ENCODE measurements at regions not wholly inside any gene's neighbourhood (a gene's known extent, or its start where the extent isn't known, plus 50 kb on each side); places are given as distances from the start of the nearest gene placed in this dataset.

GRCh38 chr6:141963543-141964295 is 169.0 kb upstream of the GJE1 start:
- Histone ChIP-seq H3K4me1 (ENCODE audit: low read length) (no peaks in the 10 kb centered on the region), H3K4me3 (ENCODE audit: low read length) (no peak overlapping the region), H3K9ac (ENCODE audit: low read length) (no peak overlapping the region), H3K27me3 (replicated peaks; ENCODE audit: insufficient read depth, low read length) (no peaks in the 10 kb centered on the region), H3F3A (ENCODE audit: insufficient read depth, low read length) (no peaks in the 10 kb centered on the region), H3K36me3 (replicated peaks; ENCODE audit: insufficient read depth, low read length) (no peaks in the 10 kb centered on the region), H3K27ac (ENCODE audit: low read length) (no peak overlapping the region), H3K9me3 (replicated peaks; ENCODE audit: insufficient read depth, low read length) (no peaks in the 10 kb centered on the region), H3K4me2 (ENCODE audit: low read depth, low read length) (no peak overlapping the region), H4K20me1 (ENCODE audit: insufficient read depth, low read length) (no peaks in the 10 kb centered on the region), H3K79me2 (ENCODE audit: low read length) (no peaks in the 10 kb centered on the region), H3K9me2 (replicated peaks; ENCODE audit: insufficient read depth, low read length) (no peaks in the 10 kb centered on the region), H2AFZ (ENCODE audit: low read length) (no peak overlapping the region)
- TF ChIP-seq, protein P1, sequence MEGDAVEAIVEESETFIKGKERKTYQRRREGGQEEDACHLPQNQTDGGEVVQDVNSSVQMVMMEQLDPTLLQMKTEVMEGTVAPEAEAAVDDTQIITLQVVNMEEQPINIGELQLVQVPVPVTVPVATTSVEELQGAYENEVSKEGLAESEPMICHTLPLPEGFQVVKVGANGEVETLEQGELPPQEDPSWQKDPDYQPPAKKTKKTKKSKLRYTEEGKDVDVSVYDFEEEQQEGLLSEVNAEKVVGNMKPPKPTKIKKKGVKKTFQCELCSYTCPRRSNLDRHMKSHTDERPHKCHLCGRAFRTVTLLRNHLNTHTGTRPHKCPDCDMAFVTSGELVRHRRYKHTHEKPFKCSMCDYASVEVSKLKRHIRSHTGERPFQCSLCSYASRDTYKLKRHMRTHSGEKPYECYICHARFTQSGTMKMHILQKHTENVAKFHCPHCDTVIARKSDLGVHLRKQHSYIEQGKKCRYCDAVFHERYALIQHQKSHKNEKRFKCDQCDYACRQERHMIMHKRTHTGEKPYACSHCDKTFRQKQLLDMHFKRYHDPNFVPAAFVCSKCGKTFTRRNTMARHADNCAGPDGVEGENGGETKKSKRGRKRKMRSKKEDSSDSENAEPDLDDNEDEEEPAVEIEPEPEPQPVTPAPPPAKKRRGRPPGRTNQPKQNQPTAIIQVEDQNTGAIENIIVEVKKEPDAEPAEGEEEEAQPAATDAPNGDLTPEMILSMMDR (IDR thresholded peaks at IDR 0.05; ENCODE audit: low read length) = no peak
- no peak for TF ChIP-seq EZH2 (optimal IDR thresholded peaks at IDR 0.05; ENCODE audit: low read depth, low read length)
- TF ChIP-seq EZH2phosphoT487 (IDR thresholded peaks at IDR 0.05; ENCODE audit: low read length) = no peak
- no peak for DNase-seq

DNA sequence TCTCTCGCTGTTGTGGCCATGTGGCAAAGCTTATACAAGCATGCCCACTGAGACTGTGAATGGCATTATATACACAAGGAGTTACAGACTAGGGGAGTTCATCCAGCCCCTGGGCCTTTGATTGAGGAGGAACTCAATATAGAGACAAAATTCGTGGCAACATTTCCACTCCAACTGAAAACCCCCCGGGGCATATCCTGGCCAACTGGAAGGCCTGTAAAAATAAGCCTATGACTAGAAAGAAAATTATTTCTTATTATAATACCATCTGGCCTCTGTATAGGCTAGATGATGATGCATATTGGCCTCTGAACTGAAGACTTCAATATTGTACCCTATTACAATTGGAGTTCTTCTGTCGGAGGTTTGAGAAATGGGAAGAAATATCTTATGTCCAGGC is 175.5 kb upstream of the GJE1 start:
- Histone ChIP-seq H4K20me1 (ENCODE audit: insufficient read depth, low read length) (no peaks in the 10 kb centered on the region), H3K79me2 (ENCODE audit: low read length) (no peaks in the 10 kb centered on the region), H3K9ac (ENCODE audit: low read length) (no peak overlapping the region), H3K27ac (ENCODE audit: low read length) (no peak overlapping the region), H3K4me1 (ENCODE audit: low read length) (no peaks in the 10 kb centered on the region), H3K9me3 (replicated peaks; ENCODE audit: insufficient read depth, low read length) (no peaks in the 10 kb centered on the region), H3K27me3 (replicated peaks; ENCODE audit: insufficient read depth, low read length) (no peaks in the 10 kb centered on the region), H3K4me3 (ENCODE audit: low read length) (no peak overlapping the region), H2AFZ (ENCODE audit: low read length) (no peak overlapping the region), H3K9me2 (replicated peaks; ENCODE audit: insufficient read depth, low read length) (no peaks in the 10 kb centered on the region), H3K36me3 (replicated peaks; ENCODE audit: insufficient read depth, low read length) (no peaks in the 10 kb centered on the region), H3K4me2 (ENCODE audit: low read depth, low read length) (no peak overlapping the region), H3F3A (ENCODE audit: insufficient read depth, low read length) (no peaks in the 10 kb centered on the region)
- TF ChIP-seq EZH2 (optimal IDR thresholded peaks at IDR 0.05; ENCODE audit: low read depth, low read length) = no peak
- TF ChIP-seq, protein P1 (IDR thresholded peaks at IDR 0.05; ENCODE audit: low read length) = no peak
- no peak for TF ChIP-seq EZH2phosphoT487 (IDR thresholded peaks at IDR 0.05; ENCODE audit: low read length)
- no peak for DNase-seq

- Histone ChIP-seq H3K27me3 (replicated peaks; ENCODE audit: insufficient read depth, low read length) (no peaks in the 10 kb centered on the region), H3K79me2 (ENCODE audit: low read length) (no peaks in the 10 kb centered on the region), H3K4me1 (ENCODE audit: low read length) (no peaks in the 10 kb centered on the region), H3K9me2 (replicated peaks; ENCODE audit: insufficient read depth, low read length) (no peaks in the 10 kb centered on the region), H4K20me1 (ENCODE audit: insufficient read depth, low read length) (no peaks in the 10 kb centered on the region), H3K4me2 (ENCODE audit: low read depth, low read length) (no peak overlapping the region), H3K9ac (ENCODE audit: low read length) (no peak overlapping the region), H3F3A (ENCODE audit: insufficient read depth, low read length) (no peaks in the 10 kb centered on the region), H3K36me3 (replicated peaks; ENCODE audit: insufficient read depth, low read length) (no peaks in the 10 kb centered on the region), H3K9me3 (replicated peaks; ENCODE audit: insufficient read depth, low read length) (no peaks in the 10 kb centered on the region), H2AFZ (ENCODE audit: low read length) (no peak overlapping the region), H3K27ac (ENCODE audit: low read length) (no peak overlapping the region), H3K4me3 (ENCODE audit: low read length) (no peak overlapping the region)
- TF ChIP-seq, protein P1 (IDR thresholded peaks at IDR 0.05; ENCODE audit: low read length) = no peak
- no peak for TF ChIP-seq EZH2phosphoT487 (IDR thresholded peaks at IDR 0.05; ENCODE audit: low read length)
- no peak for TF ChIP-seq EZH2 (optimal IDR thresholded peaks at IDR 0.05; ENCODE audit: low read depth, low read length)
- no peak for DNase-seq
Measured at GRCh38 chr6:141956868-141957267, 175.9 kb upstream of the GJE1 start.
